ENCODE measurements at regions not wholly inside any gene's neighbourhood (a gene's known extent, or its start where the extent isn't known, plus 50 kb on each side); places are given as distances from the start of the nearest gene placed in this dataset.

DNA sequence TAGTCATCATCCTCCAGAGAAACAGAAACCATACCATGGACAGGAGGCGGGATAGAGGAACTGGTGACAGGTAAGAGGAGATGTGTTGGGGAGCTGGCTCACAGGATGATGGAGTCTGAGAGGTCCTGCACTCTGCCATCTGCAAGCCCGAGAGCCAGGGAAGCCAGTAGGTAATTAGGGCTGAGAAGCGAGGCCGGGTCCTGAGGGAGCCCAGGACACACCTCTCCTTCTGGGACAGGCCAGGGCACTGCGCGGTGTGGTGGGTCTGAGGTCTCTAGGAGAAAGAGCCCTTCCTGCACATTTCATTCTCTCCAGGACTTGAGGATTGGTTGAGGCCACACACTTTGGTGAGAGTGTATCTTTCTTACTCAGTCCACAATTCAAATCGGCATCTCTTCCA lies 415.5 kb downstream of the GLRX3 start:
- Histone ChIP-seq H3K4me1 (ENCODE audit: insufficient read depth, low read length) (no peaks in the 10 kb centered on the region), H4K8ac (replicated peaks; ENCODE audit: insufficient read length, low read depth, low read length) (no peak overlapping the region), H3K4me2 (ENCODE audit: insufficient read depth, insufficient read length, low read length) (no peak overlapping the region), H3K18ac (ENCODE audit: insufficient read length, low read depth, low read length) (no peak overlapping the region), H3K79me1 (ENCODE audit: insufficient read depth, low read depth, low read length, poor library complexity, severe bottlenecking) (no peaks in the 10 kb centered on the region), H4K20me1 (ENCODE audit: control insufficient read depth, insufficient read depth, insufficient read length) (no peaks in the 10 kb centered on the region), H4K5ac (ENCODE audit: insufficient read length, low read depth, low read length) (no peak overlapping the region), H3T11ph (ENCODE audit: low read length) (no peak overlapping the region), H2BK5ac (ENCODE audit: insufficient read length, low read length) (no peak overlapping the region), H3K4ac (ENCODE audit: low read depth, low read length) (no peak overlapping the region), H2BK12ac (ENCODE audit: insufficient read length, low read depth, low read length) (no peak overlapping the region), H3K9me3 (ENCODE audit: control insufficient read depth, low read depth, low read length) (no peaks in the 10 kb centered on the region), H2BK120ac (ENCODE audit: low read depth, low read length, poor library complexity, severe bottlenecking) (no peak overlapping the region), H3K79me2 (ENCODE audit: insufficient read depth, low read length) (no peaks in the 10 kb centered on the region), H3K9ac (ENCODE audit: extremely low read depth, insufficient read length, low read length) (no peak overlapping the region), H3K23ac (ENCODE audit: insufficient read length, low read depth, low read length) (no peak overlapping the region), H4K91ac (ENCODE audit: insufficient read length, low read depth, low read length) (no peak overlapping the region), H3K27ac (ENCODE audit: insufficient read length, low read depth, low read length) (no peak overlapping the region), H3K14ac (ENCODE audit: insufficient read depth, low read length) (no peak overlapping the region), H2AK5ac (ENCODE audit: insufficient read length, low read length) (no peak overlapping the region), H3K56ac (ENCODE audit: insufficient read length, low read depth, low read length) (no peak overlapping the region), H2BK15ac (ENCODE audit: low read depth, low read length) (no peak overlapping the region), H2BK20ac (ENCODE audit: low read depth, low read length, poor library complexity, severe bottlenecking) (no peak overlapping the region), H3K23me2 (ENCODE audit: insufficient read length, low read depth, low read length, poor library complexity, severe bottlenecking) (no peaks in the 10 kb centered on the region), H2AFZ (ENCODE audit: low read length) (no peak overlapping the region), H3K27me3 (ENCODE audit: insufficient read depth, low read length) (no peaks in the 10 kb centered on the region)
- Mint-ChIP-seq H3K27ac (no peak overlapping the region), H3K4me1 (no peaks in the 10 kb centered on the region), H3K4me3 (no peak overlapping the region), H3K36me3 (ENCODE audit: insufficient read depth in 1 of 3, low read depth in 3 of 3) (no peaks in the 10 kb centered on the region), H3K27me3 (ENCODE audit: low read depth) (peaks cover 13% of the 10 kb centered on the region), H3K9me3 (0 out of 5 replicates have a peak, but pooled peaks cover 0 to 2% of the 10 kb centered on the region in 2 experiments)
- no CpG with 5 or more reads among the region's 7 CpGs for WGBS (ENCODE audit: extremely low coverage, insufficient read length, low lambda C conversion rate)
- DNase-seq, result peak; percentile 18
- TF ChIP-seq, protein P1, sequence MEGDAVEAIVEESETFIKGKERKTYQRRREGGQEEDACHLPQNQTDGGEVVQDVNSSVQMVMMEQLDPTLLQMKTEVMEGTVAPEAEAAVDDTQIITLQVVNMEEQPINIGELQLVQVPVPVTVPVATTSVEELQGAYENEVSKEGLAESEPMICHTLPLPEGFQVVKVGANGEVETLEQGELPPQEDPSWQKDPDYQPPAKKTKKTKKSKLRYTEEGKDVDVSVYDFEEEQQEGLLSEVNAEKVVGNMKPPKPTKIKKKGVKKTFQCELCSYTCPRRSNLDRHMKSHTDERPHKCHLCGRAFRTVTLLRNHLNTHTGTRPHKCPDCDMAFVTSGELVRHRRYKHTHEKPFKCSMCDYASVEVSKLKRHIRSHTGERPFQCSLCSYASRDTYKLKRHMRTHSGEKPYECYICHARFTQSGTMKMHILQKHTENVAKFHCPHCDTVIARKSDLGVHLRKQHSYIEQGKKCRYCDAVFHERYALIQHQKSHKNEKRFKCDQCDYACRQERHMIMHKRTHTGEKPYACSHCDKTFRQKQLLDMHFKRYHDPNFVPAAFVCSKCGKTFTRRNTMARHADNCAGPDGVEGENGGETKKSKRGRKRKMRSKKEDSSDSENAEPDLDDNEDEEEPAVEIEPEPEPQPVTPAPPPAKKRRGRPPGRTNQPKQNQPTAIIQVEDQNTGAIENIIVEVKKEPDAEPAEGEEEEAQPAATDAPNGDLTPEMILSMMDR (conservative IDR thresholded peaks at IDR 0.05), result no peak

Measured in H9 (cell line).